ACC112 (cell line): ENCODE measurements at regions not wholly inside any gene's neighbourhood (a gene's known extent, or its start where the extent isn't known, plus 50 kb on each side); places are given as distances from the start of the nearest gene placed in this dataset.

Experiments used
- H2AFZ ChIP-seq: fragments of 200-600 bp; sonication (generic); one replicate; pipeline ENCODE4 v1.6.0; 2017; ENCODE audit warnings: antibody characterized with exemption, low read length; ENCODE audit not compliant: unreplicated experiment
- H3K27ac ChIP-seq: fragments of 200-600 bp; sonication (generic); 2 replicates; pipeline ENCODE4 v1.5.1; 2014; ENCODE audit warnings: low read depth, mild to moderate bottlenecking, antibody characterized with exemption, low read length, moderate library complexity
- H3K27me3 ChIP-seq: fragments of 200-600 bp; sonication (generic); 2 replicates; pipeline ENCODE4 v1.6.1; 2014; ENCODE audit warnings: mild to moderate bottlenecking, antibody characterized with exemption, low read length, moderate library complexity, mixed read lengths; ENCODE audit not compliant: insufficient read depth
- H3K36me3 ChIP-seq: fragments of 200-600 bp; sonication (generic); 2 replicates; pipeline ENCODE4 v1.6.1; 2016; ENCODE audit warnings: mild to moderate bottlenecking, antibody characterized with exemption, low read length, moderate library complexity, mixed read lengths; ENCODE audit not compliant: insufficient read depth
- H3K4me1 ChIP-seq: fragments of 200-600 bp; sonication (generic); one replicate; pipeline ENCODE4 v1.6.1; 2016; ENCODE audit warnings: low read length, mixed read lengths; ENCODE audit not compliant: insufficient read depth, unreplicated experiment, control insufficient read depth
- H3K4me3 ChIP-seq: fragments of 200-600 bp; sonication (generic); 2 replicates; pipeline ENCODE4 v1.5.1; 2014; ENCODE audit warnings: mild to moderate bottlenecking, low read depth, low read length
- H3K79me2 ChIP-seq: fragments of 200-600 bp; sonication (generic); one replicate; pipeline ENCODE4 v1.6.0; 2016; ENCODE audit warnings: low read length; ENCODE audit not compliant: control insufficient read depth, unreplicated experiment, insufficient read depth

- Histone ChIP-seq H3K79me2 (no peaks in the 10 kb centered on the region), H3K27ac (no peak overlapping the region)
Measured at GRCh38 chr12:4223273-4223845, 50.2 kb upstream of the CCND2 start.

GRCh38 chr12:4221258-4221620 is 52.3 kb upstream of the CCND2 start:
- Histone ChIP-seq H3K27ac (no peak overlapping the region), H3K79me2 (no peaks in the 10 kb centered on the region), H3K27me3 (peaks cover 32% of the 10 kb centered on the region; the same call in 1 of the 2 replicates), H3K36me3 (no peaks in the 10 kb centered on the region), H2AFZ (no peak overlapping the region), H3K4me1 (no peaks in the 10 kb centered on the region), H3K4me3 (no peak overlapping the region)

More at GRCh38 chr12:4223273-4223845, 50.2 kb upstream of the CCND2 start:
- peaks cover 33% of the 10 kb centered on the region for H3K27me3 ChIP-seq
- no peaks in the 10 kb centered on the region for H3K4me1 ChIP-seq
- no peaks in the 10 kb centered on the region for H3K36me3 ChIP-seq
- H2AFZ ChIP-seq = no peak overlapping the region
- no peak overlapping the region for H3K4me3 ChIP-seq

GRCh38 chr12:4220536-4221257 is 52.9 kb upstream of the CCND2 start:
- H3K27ac ChIP-seq = no peak overlapping the region
- H3K79me2 ChIP-seq = no peaks in the 10 kb centered on the region
- H3K4me1 ChIP-seq = no peaks in the 10 kb centered on the region
- H3K4me3 ChIP-seq = no peak overlapping the region
- peaks cover 27% of the 10 kb centered on the region; the same call in 1 of the 2 replicates for H3K27me3 ChIP-seq
- H3K36me3 ChIP-seq = no peaks in the 10 kb centered on the region
- no peak overlapping the region for H2AFZ ChIP-seq

- Histone ChIP-seq H3K36me3 (no peaks in the 10 kb centered on the region), H3K27me3 (peaks cover 34% of the 10 kb centered on the region), H3K4me1 (no peaks in the 10 kb centered on the region), H2AFZ (no peak overlapping the region), H3K79me2 (no peaks in the 10 kb centered on the region), H3K4me3 (no peak overlapping the region), H3K27ac (no peak overlapping the region)
Measured at GRCh38 chr12:4217091-4217490, 56.5 kb upstream of the CCND2 start.

GRCh38 chr12:4216187-4216927 is 57.2 kb upstream of the CCND2 start:
- Histone ChIP-seq H2AFZ (no peak overlapping the region), H3K4me3 (no peak overlapping the region), H3K4me1 (no peaks in the 10 kb centered on the region), H3K27ac (no peak overlapping the region), H3K27me3 (peaks cover 41% of the 10 kb centered on the region), H3K79me2 (no peaks in the 10 kb centered on the region), H3K36me3 (no peaks in the 10 kb centered on the region)

- no peaks in the 10 kb centered on the region for H3K79me2 ChIP-seq
- H2AFZ ChIP-seq = no peak overlapping the region
- H3K4me3 ChIP-seq = no peak overlapping the region
- peaks cover 45% of the 10 kb centered on the region for H3K27me3 ChIP-seq
- H3K27ac ChIP-seq = no peak overlapping the region
- no peaks in the 10 kb centered on the region for H3K36me3 ChIP-seq
- no peaks in the 10 kb centered on the region for H3K4me1 ChIP-seq
Measured at GRCh38 chr12:4215229-4216186, 58.1 kb upstream of the CCND2 start.

- no peaks in the 10 kb centered on the region for H3K36me3 ChIP-seq
- H3K4me3 ChIP-seq = no peak overlapping the region
- H3K27me3 ChIP-seq = peaks cover 49% of the 10 kb centered on the region
- no peak overlapping the region for H2AFZ ChIP-seq
- no peaks in the 10 kb centered on the region for H3K79me2 ChIP-seq
- no peaks in the 10 kb centered on the region for H3K4me1 ChIP-seq
- no peak overlapping the region for H3K27ac ChIP-seq
Measured at GRCh38 chr12:4214877-4215228, 58.7 kb upstream of the CCND2 start.

GRCh38 chr12:4213471-4213870 is 60.1 kb upstream of the CCND2 start:
- no peak overlapping the region for H3K27ac ChIP-seq
- H3K79me2 ChIP-seq = no peaks in the 10 kb centered on the region
- H3K27me3 ChIP-seq = peaks cover 54% of the 10 kb centered on the region
- H3K36me3 ChIP-seq = no peaks in the 10 kb centered on the region
- H3K4me1 ChIP-seq = no peaks in the 10 kb centered on the region
- H2AFZ ChIP-seq = no peak overlapping the region
- H3K4me3 ChIP-seq = no peak overlapping the region

- Histone ChIP-seq H3K36me3 (no peaks in the 10 kb centered on the region), H2AFZ (no peak overlapping the region), H3K4me1 (no peaks in the 10 kb centered on the region), H3K27me3 (peaks cover 47% of the 10 kb centered on the region), H3K79me2 (no peaks in the 10 kb centered on the region), H3K27ac (no peak overlapping the region), H3K4me3 (no peak overlapping the region)
Measured at GRCh38 chr12:4212845-4213244, 60.7 kb upstream of the CCND2 start.

GRCh38 chr12:4211372-4211771 is 62.2 kb upstream of the CCND2 start:
- no peaks in the 10 kb centered on the region for H3K79me2 ChIP-seq
- H3K27ac ChIP-seq = no peak overlapping the region
- no peaks in the 10 kb centered on the region for H3K36me3 ChIP-seq
- H2AFZ ChIP-seq = no peak overlapping the region
- no peaks in the 10 kb centered on the region for H3K4me1 ChIP-seq
- no peak overlapping the region for H3K4me3 ChIP-seq
- peaks cover 54% of the 10 kb centered on the region for H3K27me3 ChIP-seq
